OCI-LY7 (cell line): ENCODE measurements at regions not wholly inside any gene's neighbourhood (a gene's known extent, or its start where the extent isn't known, plus 50 kb on each side); places are given as distances from the start of the nearest gene placed in this dataset.

ENCODE experiments used
- CTCF ChIP-seq: fragments of 200-600 bp; sonication (generic); conservative IDR thresholded peaks from 2 replicates; pipeline ENCODE4 v1.5.1; 2014; ENCODE audit warnings: mild to moderate bottlenecking, antibody characterized with exemption, low read length, moderate library complexity, mixed read lengths
- EZH2phosphoT487 ChIP-seq: fragments of 200-600 bp; sonication (generic); IDR thresholded peaks from 2 replicates; pipeline ENCODE4 v1.6.1; 2018; ENCODE audit warnings: low read depth, borderline replicate concordance, mild to moderate bottlenecking, mixed run types, antibody characterized with exemption, low read length, moderate library complexity, mixed read lengths

GRCh38 chr3:177498037-177498857, 301.0 kb upstream of the TBL1XR1 start:
- TF ChIP-seq EZH2phosphoT487, result no peak
- no peak for TF ChIP-seq CTCF
